ENCODE measurements at regions not wholly inside any gene's neighbourhood (a gene's known extent, or its start where the extent isn't known, plus 50 kb on each side); places are given as distances from the start of the nearest gene placed in this dataset.

DNA sequence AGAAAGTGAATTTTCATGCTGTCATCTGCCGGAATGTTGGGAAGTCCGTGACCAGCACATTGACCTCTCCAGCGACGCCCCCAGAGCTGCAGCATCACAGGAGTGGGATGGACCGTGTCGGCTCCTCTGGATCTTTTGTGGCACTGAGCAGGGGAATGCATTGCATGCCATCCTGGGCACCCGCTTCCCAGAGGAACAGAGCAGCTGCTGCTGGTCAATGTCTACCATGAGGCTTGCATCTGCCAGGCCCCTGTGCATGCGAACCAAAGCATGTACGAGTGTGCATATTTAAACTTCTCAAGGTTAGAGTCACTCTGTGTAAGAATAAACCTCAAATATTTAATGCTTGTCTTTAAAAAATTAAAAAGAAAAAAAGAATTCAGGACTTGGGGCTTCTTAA is 414.8 kb downstream of the GADD45G start:
- WGBS, 2 donors: 97% methylated on average over 9 of the region's 9 CpGs
- Histone ChIP-seq H3K27ac (ENCODE audit: low read depth in 1 of 2, low read length in 1 of 2) (no peak overlapping the region), H3K4me3 (no peak overlapping the region), H3K27me3 (ENCODE audit: control insufficient read depth in 3 of 3, insufficient read depth in 3 of 3, low read length in 2 of 3) (no peaks in the 10 kb centered on the region), H3K4me1 (ENCODE audit: control insufficient read depth in 5 of 5, insufficient read depth in 5 of 5, low read length in 5 of 5) (peaks cover 0 to 1% (median 0%) of the 10 kb centered on the region in 5 donors), H3K9ac (ENCODE audit: insufficient read depth in 1 of 2, low read length in 2 of 2) (no peak overlapping the region), H3K9me3 (ENCODE audit: control insufficient read depth in 4 of 4, insufficient read depth in 3 of 4, low read length in 3 of 4) (peaks cover 0 to 3% (median 0%) of the 10 kb centered on the region in 4 donors), H3K36me3 (ENCODE audit: control insufficient read depth in 4 of 4, insufficient read depth in 4 of 4, low read length in 4 of 4) (no peaks in the 10 kb centered on the region)
- ATAC-seq (ENCODE audit: insufficient read depth, low FRiP score) (no peak), DNase-seq (no peak)
- TF ChIP-seq, protein P1, sequence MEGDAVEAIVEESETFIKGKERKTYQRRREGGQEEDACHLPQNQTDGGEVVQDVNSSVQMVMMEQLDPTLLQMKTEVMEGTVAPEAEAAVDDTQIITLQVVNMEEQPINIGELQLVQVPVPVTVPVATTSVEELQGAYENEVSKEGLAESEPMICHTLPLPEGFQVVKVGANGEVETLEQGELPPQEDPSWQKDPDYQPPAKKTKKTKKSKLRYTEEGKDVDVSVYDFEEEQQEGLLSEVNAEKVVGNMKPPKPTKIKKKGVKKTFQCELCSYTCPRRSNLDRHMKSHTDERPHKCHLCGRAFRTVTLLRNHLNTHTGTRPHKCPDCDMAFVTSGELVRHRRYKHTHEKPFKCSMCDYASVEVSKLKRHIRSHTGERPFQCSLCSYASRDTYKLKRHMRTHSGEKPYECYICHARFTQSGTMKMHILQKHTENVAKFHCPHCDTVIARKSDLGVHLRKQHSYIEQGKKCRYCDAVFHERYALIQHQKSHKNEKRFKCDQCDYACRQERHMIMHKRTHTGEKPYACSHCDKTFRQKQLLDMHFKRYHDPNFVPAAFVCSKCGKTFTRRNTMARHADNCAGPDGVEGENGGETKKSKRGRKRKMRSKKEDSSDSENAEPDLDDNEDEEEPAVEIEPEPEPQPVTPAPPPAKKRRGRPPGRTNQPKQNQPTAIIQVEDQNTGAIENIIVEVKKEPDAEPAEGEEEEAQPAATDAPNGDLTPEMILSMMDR (IDR thresholded peaks at IDR 0.05; ENCODE audit: control extremely low read depth, extremely low read depth): no peak

DNA sequence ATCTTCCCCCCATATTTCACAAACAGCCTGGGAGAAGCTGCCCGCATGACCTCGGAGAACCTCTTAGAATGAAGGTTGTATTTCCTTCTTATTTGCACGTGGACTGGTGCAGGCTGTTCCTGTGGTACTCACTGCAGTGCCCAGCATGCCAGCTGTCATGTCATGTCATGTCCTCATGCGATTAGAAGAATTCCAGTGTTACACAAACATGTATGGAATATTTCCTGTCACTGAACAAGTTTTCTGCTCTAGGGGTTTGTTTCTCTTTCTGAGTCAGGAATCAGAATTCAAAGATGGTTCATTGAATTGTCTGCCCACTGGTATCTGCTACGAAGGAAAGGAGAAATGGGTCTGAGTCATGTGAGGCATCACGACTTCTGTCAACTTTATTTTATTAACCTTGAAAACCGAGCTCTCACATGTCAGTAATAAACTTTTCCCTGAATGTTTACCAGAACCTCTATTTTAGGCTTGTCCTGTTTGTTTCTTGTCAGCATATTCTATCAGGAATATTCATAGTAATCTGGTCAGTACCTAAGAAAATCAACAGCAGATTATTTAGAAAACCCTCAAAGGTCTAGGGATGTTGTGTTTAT is 415.6 kb downstream of the GADD45G start:
- ATAC-seq (ENCODE audit: insufficient read depth, low FRiP score): no peak
- WGBS, 2 donors: 46% methylated on average over 7 of the region's 7 CpGs
- TF ChIP-seq, protein P1 (IDR thresholded peaks at IDR 0.05; ENCODE audit: control extremely low read depth, extremely low read depth): no peak
- H3K9ac ChIP-seq (ENCODE audit: insufficient read depth in 1 of 2, low read length in 2 of 2): no peak overlapping the region
- no peak for DNase-seq
- no peak overlapping the region for H3K27ac ChIP-seq (ENCODE audit: low read depth in 1 of 2, low read length in 1 of 2)
- no peaks in the 10 kb centered on the region for H3K27me3 ChIP-seq (ENCODE audit: control insufficient read depth in 3 of 3, insufficient read depth in 3 of 3, low read length in 2 of 3)
- H3K36me3 ChIP-seq (ENCODE audit: control insufficient read depth in 4 of 4, insufficient read depth in 4 of 4, low read length in 4 of 4): no peaks in the 10 kb centered on the region
- H3K4me1 ChIP-seq (ENCODE audit: control insufficient read depth in 5 of 5, insufficient read depth in 5 of 5, low read length in 5 of 5): peaks cover 0 to 2% (median 0%) of the 10 kb centered on the region in 5 donors
- peaks cover 0 to 3% (median 0%) of the 10 kb centered on the region in 4 donors for H3K9me3 ChIP-seq (ENCODE audit: control insufficient read depth in 4 of 4, insufficient read depth in 3 of 4, low read length in 3 of 4)
- H3K4me3 ChIP-seq: no peak overlapping the region

DNA sequence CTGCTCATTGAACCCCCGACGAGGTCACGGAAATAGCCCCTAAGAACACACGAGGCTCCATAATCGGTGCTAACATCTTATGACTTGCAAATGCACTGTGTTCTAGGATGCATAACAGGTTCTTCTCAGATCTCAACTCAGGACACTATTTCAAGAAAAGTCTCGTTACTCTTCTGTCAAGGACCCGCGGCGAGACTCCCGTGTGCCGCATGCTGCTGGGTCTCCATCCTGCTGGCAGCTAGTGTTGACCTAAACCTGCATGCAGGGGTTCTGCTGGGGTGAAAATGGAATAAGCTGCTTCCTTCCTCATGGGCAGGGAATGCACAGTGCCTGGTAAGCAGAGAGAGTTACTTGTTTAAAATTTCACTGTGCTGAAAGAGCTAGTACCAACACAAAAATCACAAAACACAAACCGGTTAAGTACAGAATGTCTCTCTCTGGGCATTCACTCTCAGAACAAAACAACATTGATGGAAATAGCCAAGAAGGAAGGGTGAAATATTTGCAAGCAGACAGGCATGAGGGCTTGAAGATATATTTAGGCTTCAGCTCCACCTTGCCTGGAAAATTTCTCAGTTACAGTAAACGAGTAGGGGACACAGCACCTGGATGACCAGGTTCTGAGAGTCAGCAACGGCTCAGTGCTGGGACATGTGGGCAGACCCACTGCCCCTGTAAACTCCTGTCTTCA is 416.5 kb downstream of the GADD45G start:
- no peak overlapping the region for H3K4me3 ChIP-seq
- DNase-seq: no peak
- ATAC-seq (ENCODE audit: insufficient read depth, low FRiP score): no peak

More for the DNA sequence above, 416.5 kb downstream of the GADD45G start:
- Histone ChIP-seq H3K4me1 (ENCODE audit: control insufficient read depth in 5 of 5, insufficient read depth in 5 of 5, low read length in 5 of 5) (peaks cover 0 to 2% (median 0%) of the 10 kb centered on the region in 5 donors), H3K27ac (ENCODE audit: low read depth in 1 of 2, low read length in 1 of 2) (no peak overlapping the region), H3K36me3 (ENCODE audit: control insufficient read depth in 4 of 4, insufficient read depth in 4 of 4, low read length in 4 of 4) (no peaks in the 10 kb centered on the region), H3K27me3 (ENCODE audit: control insufficient read depth in 3 of 3, insufficient read depth in 3 of 3, low read length in 2 of 3) (no peaks in the 10 kb centered on the region), H3K9ac (ENCODE audit: insufficient read depth in 1 of 2, low read length in 2 of 2) (no peak overlapping the region), H3K9me3 (ENCODE audit: control insufficient read depth in 4 of 4, insufficient read depth in 3 of 4, low read length in 3 of 4) (peaks cover 0 to 3% (median 0%) of the 10 kb centered on the region in 4 donors)
- 89 to 90% methylated on average over 14 of the region's 14 CpGs for WGBS, 2 donors
- TF ChIP-seq, protein P1 (IDR thresholded peaks at IDR 0.05; ENCODE audit: control extremely low read depth, extremely low read depth): no peak
